ENCODE measurements at regions not wholly inside any gene's neighbourhood (a gene's known extent, or its start where the extent isn't known, plus 50 kb on each side); places are given as distances from the start of the nearest gene placed in this dataset.

GRCh38 chr12:112559784-112560183, 141.0 kb downstream of the PTPN11 start:
- no peak for DNase-seq

- no peak for DNase-seq
Observed at GRCh38 chr12:112564160-112564784, 145.5 kb downstream of the PTPN11 start.

- DNase-seq = no peak
Observed at GRCh38 chr12:112568641-112569040, 149.9 kb downstream of the PTPN11 start.

- DNase-seq = no peak
Observed at GRCh38 chr12:112570096-112570495, 151.3 kb downstream of the PTPN11 start.

GRCh38 chr12:112573141-112573540, 154.4 kb downstream of the PTPN11 start:
- DNase-seq = no peak

- DNase-seq = no peak
Observed at GRCh38 chr12:112574896-112575558, 156.3 kb downstream of the PTPN11 start.

- DNase-seq = no peak
Observed at GRCh38 chr12:112575559-112576067, 156.9 kb downstream of the PTPN11 start.

- DNase-seq = no peak
Observed at GRCh38 chr12:112577473-112578329, 159.0 kb downstream of the PTPN11 start.

GRCh38 chr12:112584266-112584722, 165.5 kb downstream of the PTPN11 start:
- no peak for DNase-seq

- no peak for DNase-seq
Observed at GRCh38 chr12:112586148-112586783, 167.5 kb downstream of the PTPN11 start.

GRCh38 chr12:112589275-112589674, 170.5 kb downstream of the PTPN11 start:
- DNase-seq = no peak

GRCh38 chr12:112590281-112590680, 171.5 kb downstream of the PTPN11 start:
- no peak for DNase-seq

GRCh38 chr12:112591488-112591887, 172.7 kb downstream of the PTPN11 start:
- no peak for DNase-seq

- no peak for DNase-seq
Observed at GRCh38 chr12:112595410-112595809, 176.7 kb downstream of the PTPN11 start.

- DNase-seq = no peak
Observed at GRCh38 chr12:112597986-112598385, 179.2 kb downstream of the PTPN11 start.

- DNase-seq = no peak
Observed at GRCh38 chr12:112598626-112599025, 179.9 kb downstream of the PTPN11 start.

GRCh38 chr12:112599871-112600270, 181.1 kb downstream of the PTPN11 start:
- no peak for DNase-seq

- DNase-seq = no peak
Observed at GRCh38 chr12:112602150-112602549, 183.4 kb downstream of the PTPN11 start.

GRCh38 chr12:112606611-112607365, 184.8 kb upstream of the RPH3A start:
- DNase-seq = no peak

GRCh38 chr12:112607427-112607826, 184.1 kb upstream of the RPH3A start:
- no peak for DNase-seq

GRCh38 chr12:112611908-112612307, 179.6 kb upstream of the RPH3A start:
- no peak for DNase-seq
